Activated naive CD4-positive, alpha-beta T cell treated with Interleukin-2 at 50 U/mL for 16 hours (primary cell): ENCODE measurements at regions not wholly inside any gene's neighbourhood (a gene's known extent, or its start where the extent isn't known, plus 50 kb on each side); places are given as distances from the start of the nearest gene placed in this dataset.

Source experiments
- DNase-seq: peaks from one replicate; pipeline ENCODE4 v3.0.0-alpha.2; 2020

DNA sequence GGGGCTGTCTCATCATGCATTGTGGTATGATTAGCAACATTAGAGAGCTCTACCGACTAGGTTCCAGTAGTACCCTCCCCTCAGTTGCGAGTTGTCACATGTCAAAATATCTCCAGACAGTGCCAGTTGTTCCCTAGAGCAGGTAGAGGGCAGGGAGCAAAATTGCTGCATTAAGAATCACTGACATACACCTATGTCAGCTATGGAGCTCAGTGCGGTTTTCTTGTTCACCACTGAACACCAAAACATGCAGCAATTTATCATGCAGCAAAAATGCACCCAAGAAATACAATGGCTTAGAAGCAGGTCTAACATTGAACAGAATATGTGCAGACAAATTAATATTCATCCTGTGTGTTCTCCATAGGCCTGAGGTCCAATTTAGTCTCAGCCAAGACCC is 186.9 kb upstream of the STARD13 start:
- DNase-seq: no peak

DNA sequence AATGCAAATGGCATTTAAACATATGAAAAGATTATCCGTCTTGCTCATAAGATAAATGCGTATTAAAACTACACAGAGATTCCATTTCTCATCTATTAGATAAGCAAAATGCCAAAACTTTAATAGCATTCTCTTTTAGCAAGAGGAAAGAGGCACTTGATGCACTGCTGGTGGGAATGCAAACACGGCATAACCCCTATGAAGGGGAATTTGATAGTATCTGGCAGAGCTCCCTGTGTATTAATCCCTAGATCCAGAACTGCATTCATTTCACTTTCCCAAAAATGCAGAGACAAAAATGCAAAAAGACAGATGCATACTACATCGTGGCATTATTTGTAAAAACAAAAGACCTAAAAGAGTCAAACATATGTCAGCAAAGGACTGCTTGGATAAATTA is 193.6 kb upstream of the STARD13 start:
- DNase-seq: no peak

DNA sequence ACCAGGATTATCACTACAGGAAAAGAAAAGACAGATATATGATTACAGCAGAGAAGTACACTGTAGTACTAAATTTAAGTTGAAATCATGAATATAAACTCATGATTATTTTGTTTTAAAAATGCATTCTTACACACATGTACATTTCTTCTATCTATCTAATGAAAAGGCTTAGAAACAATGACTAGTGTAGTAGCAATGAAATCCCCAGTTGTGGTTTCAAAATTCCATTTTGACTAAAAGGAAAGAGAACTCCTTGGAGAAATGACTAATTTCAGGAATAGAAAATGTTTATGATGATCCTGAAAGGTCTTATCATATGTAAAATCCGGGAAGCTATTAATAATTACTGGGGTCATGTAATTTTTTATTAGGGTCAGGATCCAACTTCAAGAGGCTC is 195.0 kb upstream of the STARD13 start:
- DNase-seq: no peak

DNA sequence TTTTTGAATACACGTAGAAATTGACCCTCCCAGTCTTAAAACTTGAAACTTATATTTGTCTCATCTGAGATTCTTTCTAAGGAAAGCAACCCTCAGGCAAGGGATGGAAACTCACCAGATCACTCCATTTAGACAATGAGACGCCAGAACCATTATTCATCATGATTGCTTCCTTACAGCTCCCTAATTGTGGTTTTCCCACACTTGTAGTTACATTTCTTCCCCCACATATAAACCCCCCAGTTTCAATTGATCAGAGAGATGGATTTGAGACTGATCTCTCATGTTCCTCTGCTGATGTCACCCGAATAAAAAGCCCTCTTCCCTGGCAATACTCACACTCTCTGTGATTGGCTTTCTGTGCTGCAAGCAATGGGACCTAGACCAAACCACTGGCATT is 197.9 kb upstream of the STARD13 start:
- no peak for DNase-seq

DNA sequence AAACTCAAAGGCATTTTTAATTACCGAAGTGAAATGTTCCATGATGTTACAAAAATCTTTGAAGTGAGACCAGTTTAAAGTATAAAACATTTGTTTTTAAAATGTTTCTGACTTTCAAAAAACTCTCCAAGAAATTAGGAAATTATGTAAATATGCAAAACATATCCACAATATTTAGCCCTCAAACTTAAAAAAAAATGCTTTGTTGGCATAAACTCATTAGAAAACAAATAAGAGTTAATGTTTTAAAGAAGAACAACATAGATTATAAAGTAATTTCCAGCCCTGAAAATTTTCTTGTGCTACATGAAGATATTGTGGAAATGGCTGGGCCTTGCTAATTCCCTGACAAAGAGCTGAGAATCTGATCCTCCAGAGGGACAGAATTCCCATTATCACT is 199.7 kb upstream of the STARD13 start:
- no peak for DNase-seq

DNA sequence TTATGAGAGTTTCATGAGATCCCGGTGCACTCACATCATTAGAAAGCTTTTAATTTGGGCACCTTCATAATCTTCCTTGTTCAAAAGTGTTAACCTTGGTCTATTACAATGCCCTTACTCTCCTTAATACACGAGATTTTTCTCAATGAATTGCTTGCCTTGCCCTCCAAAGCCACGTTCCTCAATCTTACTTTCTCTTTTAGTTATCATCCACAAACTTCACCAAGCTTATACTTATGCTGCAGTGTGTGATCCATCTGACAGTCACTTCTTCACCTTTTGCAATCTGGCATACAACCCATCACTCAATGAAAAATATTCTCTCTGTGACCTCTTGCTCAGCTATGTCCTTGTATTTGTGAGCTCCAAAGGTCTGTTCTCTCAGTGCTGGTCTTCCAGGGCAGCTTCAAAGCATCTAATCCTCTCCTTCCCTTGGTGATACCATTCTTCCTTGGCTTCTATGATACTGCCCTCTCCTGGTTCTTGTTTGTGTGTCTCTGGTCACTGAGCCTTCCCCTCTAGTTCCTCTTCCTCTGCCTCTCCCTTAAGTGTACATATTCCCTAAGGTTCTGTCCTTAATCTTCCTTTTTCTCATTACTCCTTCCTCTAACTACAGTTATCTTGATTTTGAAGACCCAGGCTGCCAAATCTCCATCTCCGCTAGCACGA is 202.2 kb upstream of the STARD13 start:
- DNase-seq: no peak

DNA sequence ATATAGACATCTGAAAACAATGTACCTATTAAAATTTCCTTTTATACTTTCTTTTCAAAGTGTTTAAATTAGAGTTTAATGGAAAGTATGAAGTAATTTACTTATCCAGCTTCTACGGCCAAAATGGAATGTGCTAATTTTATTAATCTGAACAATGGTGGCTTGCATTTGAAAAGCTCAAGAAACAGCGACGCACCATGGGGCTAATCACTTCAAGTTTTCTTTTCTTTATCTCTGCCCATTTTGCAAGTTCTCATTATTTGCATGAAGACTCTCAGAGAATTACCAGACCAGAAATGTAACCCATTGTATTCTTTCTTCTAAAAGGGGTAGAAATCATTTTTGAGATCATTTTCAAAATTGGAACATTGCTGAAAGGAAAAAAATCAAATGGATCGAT is 204.0 kb upstream of the STARD13 start:
- no peak for DNase-seq

DNA sequence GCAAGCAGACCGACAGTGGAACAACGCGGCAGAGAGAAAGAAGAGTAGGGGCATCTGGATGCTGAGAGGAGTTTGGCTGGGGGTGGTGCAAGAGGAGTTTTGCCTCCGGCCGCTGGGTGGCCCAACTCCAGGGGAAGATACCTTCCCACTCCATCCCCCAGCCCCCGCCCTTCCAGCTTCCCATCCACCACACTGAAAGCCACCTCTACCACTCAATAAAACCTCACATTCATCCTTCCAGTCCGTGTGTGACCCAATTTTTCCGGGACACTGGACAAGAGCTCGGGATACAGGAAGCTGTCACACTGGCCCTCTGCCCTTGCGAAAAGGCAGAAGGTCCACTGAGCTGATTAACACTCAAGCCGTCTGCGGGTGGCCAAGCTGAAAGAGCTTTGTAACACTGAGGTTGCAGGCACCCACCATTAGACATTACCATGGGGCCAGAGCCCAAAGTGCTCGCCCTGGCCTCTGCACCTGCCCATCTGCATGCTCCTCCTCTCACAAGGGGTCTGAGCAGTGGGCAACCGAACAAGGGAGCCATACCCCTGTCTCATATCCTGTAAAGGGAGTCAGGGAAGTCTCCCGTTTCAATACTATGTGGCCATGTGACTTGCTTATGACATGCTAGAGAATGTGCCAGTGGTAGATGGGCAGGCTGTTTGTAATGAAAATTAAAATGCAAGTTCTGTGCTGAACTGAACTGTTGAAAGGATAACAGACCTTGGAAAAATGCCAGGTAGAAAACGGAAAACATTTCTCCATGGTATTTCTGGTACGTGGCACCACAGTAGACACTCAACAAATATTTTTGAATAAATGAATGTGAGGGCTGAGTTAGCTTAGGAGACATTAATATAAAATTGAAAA is 205.1 kb upstream of the STARD13 start:
- no peak for DNase-seq

DNA sequence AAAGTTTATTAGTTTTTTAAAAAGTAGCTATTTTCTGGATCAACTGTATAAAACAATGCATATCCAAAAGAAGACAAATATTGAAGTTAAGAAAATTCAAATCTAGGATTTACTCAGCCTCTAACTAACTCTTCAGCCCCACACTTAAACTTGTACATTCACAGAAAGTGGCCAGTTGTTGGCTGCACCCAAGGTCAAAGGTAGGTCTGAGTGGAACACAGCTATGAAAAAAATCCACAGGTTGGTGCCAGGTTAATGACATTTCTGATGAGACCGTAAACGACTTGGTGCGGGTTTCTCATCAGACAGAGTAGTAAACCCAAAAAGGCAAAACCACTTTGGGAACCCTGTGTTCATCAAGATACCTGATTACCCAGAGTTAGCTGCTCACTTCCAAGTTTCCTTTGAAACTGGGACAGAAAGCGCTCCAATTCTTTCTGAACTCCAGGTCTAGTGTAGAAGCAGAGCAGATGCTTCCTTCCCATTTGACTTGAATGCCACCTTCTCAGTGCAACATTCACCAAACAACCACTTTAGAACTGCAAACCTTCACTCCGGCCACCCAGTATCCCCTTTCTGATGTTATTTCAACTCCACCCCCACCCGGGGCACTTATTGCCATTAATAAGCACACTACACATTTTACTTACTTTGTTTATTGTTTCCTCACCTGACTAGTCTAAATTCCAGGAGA is 208.3 kb upstream of the STARD13 start:
- no peak for DNase-seq

DNA sequence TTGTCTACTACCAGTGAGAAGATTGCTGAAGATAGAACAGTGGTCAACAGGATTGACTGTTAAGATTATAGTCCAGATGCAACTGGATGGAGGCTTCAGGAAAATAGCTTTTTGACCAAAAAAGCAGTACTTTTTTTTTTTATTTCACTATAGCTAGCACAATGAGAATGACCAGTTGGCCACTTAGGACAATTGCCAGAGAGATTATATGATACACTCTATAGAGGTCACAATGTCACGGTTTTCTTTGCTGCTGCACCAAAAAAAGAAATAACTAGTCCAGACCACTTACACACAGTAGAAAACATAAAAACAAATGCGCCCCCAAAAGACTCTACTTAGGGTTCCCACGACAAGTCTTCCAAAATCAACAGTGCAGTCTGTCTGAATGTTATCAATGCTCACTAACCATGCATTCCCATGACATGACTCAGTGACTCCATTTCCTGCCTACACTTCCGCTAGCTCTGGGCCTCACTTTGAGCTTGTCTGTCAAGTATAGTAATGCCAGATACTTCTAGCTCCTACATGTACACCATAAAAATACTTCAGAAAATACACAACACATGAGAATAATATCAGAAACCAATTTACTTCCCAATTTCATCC is 209.1 kb upstream of the STARD13 start:
- DNase-seq: no peak

DNA sequence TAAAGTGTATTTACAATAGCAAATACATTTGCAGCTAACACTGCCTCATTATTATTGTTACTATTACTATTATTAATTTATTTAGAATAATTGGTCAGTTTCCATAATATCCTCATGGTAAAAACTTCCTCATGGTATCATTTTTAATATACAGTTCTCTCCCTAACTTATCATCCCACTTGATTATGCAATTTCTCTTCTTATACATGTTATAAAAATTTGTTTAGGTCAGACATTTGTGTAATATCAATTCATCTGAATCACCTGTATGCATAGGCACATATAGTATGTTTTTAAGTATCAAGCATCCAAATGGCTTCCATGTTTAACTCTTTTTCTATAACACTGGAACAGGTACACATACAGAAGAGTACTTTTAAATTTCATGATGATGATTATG is 210.8 kb upstream of the STARD13 start:
- no peak for DNase-seq

DNA sequence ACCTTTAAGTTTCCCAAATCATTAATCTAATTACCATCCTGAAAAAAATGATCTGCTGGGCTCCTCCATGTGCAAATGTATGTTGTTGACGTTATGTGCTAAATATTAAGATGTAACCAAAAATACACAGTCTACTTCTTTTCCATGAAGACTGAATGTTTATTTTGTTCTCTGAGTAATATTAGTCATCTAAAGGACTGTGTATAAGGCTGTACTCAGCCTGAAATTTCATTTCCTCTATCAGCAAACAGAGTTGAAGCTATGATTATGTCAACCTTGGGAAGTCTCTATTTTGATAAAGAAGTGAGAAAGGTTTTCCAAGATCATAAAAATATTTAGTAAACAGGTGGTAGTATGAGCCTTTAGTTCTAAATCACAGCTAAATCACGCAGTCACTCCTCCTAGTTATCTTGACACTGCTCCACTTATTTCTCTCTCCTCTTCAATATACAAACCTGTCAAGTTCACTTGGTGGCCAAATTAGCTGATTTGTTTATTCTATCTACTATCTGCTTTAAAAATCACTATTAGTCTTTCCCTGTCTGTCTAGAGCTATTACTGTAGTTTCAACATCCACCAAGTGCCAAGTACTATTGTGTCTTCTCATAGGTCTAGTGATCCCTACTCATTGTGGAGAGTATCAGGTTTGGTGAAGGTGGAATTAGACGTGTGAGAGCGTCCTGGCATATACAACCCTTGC is 211.7 kb upstream of the STARD13 start:
- no peak for DNase-seq

DNA sequence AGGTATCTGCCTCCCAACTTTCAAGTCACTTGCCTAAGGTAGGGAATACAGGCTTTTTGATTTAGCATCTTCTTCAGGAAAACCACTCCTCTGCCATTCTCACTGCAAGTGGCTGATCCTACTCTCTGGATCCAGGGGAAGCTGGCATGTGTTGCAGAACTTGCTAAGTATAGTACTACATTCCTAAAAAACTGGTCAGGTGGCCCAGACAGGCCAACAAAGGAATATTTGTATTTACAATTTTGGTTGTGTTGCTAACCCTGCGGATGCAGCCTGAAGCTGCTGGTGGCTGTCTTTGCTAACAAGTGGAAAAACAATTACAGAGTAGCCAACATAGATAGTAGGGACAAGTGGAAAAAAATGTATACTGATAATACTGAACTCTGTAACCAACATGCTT is 222.5 kb upstream of the STARD13 start:
- DNase-seq: no peak

DNA sequence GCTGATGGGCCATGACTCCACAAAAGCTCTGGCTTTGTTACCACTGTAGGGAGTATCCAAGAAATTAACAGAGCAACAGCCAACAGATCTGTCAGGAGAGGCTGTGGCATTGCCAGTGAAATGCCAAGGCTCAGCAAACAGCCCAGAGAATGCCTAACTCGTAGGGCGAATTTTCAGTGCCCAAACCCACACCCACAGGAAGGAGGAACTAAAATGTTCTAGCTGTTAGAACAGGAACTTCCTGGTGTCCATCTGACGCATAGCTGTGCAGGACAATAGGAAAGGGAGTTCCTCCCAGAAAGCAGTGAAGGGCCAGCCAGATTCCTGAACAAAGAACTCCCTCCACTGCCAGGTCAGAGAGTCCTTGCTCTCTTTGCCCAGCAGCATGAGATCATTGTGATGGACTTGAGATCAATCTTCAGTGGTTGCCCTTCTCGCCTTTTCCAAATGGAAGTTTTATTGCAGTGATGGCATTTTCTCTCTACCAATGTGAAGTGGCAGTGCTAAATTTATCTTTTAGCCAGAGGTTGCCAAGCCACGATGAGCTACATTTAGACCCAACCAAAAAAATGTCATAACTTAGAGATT is 224.2 kb upstream of the STARD13 start:
- no peak for DNase-seq

DNA sequence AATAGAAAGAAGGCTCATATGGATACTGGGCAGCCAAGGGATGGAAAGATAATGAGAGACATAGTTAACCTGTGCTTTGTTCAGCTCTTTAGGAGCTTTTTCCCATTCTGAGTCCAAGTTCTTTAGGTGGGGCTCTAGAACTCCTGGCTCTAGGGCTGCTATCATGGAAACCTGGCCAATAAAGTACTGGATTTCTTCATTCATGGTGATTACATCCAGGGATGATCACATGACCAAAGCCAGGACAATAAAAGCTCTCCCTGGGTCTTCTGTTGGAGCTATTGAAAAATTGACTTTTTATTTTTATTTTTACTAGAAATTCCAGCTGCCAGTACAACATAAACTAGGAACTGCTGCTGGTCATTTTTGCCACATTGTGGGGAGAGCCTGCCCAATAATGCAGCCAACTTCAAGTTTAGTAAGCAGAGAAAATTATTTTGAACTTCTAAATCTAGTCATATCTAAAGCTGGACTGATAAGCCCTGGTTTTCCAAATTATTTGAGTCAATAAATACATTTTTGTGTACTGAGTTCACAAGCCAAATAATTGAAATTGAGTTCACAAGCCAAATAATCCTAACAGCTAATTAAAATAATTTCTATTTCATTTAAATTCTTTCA is 224.9 kb upstream of the STARD13 start:
- no peak for DNase-seq

DNA sequence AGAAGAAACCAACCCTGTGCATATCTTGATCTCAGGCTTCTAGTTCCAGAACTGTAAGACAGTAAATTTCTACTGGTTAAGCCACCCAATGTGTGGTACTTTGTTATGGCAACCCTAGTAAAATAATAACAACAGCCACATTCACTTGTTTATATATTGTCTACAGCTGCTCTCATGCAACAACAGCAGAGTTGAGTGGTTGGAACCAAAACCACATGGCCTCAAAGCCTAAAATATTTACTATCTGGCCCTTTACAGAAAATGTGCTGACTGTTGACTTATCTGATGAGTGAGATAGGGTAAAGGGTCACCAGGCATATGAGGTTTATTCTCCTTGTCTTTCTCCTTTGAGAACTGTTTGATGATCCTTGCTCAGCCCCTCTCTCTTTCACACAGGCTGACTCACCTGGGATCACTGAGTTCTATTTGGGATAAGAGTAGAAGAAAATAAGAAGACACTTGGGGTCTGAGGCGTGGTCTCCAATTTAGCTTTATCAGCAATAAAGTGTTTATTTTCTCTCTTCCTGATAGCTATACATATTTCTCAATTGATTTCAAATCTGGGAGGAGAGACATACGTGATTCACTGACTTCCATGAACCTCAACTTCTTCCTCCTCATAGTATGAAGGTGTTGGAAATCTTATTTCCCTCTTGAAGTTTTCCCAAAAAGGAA is 227.5 kb upstream of the STARD13 start:
- no peak for DNase-seq

DNA sequence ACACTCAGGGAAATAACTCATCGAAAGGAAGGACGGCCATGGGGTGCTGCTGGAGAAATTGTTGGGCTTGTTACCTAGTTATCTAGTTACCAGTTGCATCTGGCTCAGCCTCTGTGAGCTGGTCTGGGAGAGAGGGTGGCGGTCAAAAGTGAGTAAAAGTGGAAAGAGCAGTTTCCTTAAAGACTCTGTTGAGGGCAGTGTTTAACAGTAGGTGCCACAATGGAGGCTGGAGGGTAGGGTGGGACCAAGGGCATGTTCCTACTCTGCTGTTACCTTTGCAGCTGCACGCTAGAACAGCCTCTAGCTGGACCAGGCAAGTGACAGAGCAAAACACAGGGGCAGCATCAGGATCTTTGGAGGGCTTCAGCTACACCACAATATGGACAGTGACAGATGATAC is 228.8 kb upstream of the STARD13 start:
- no peak for DNase-seq

DNA sequence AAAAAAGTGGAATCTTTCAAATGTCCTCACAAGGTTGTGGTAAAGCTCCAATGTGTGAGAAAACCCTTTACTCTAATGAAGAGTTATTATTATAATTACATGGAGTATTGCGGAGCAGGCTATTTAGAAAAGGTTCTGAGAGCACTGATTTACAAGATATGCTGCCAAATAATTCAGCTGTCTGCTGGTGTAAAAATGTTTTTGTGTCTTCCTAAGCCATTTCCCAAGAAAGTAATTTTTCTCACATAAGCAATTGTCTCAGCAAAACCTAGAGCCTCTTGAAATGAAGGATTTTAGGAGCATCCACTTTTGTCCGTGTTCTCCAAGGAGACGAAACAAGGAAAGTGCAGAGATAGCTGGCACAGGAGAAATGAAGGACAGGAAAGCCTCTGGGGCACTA is 229.6 kb upstream of the STARD13 start:
- DNase-seq: no peak

DNA sequence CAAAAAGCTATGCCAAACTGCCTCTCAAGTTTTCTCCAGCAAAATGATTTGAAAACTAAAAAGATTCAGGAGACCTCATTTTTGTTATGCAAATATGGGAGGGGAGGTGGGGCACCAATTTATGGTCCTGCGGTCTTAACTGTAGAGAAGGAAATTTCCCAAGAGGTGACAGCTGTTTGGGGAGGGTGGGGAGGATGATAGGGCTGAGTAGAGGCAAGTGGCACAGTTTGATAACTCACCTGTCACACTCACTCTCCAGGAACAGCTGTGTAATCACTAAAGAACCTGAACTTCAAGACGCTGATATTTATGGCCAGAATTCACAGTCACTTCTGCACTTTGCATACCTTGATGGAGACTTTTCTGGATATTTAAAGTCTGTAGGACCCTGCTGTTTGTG is 232.9 kb upstream of the STARD13 start:
- DNase-seq: no peak

DNA sequence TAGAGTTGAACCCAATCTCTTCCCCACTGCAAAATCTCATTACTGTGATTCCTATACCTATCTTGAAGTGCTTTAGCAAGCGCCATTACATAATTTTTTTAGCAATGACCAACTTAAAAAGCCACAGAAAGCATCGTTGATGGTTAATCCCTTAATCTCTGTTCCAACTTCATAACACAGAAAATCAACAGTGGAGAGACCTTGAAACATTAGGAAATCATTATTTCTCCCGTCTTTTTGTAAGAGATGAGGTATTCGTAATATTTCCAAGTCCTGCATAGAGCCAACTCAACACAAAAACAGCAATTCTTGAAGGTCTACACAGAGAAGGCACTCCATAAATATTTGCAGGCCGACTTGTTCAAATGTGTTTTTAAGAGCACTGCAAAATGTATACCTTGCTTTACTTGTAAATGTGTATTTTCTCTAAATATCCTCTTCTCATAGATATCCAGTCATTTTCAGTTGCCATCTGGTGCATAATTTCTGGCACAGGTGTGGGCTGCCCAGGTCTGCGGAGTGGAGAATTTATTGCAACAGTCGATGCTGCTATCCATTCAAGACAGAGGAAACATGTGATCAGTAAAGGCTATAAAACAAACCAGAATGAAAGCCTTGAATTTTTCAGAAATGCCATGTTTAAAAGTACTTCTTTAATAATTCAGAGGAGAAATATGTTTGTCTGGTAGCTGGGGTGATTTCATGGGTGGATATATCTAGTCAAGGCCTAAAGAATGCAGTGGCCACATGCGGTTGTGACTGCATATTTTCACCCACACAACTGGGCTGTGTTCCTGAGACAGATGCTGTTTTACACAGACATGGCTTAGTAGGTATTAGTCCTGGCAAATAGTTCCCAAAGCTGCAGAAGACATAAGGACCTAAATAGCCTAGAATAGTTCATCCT is 234.3 kb upstream of the STARD13 start:
- no peak for DNase-seq
